ENCODE measurements at regions not wholly inside any gene's neighbourhood (a gene's known extent, or its start where the extent isn't known, plus 50 kb on each side); places are given as distances from the start of the nearest gene placed in this dataset.
A peak's percentile ranks its signal among the peaks of the same experiment; 100 is the strongest.

DNA sequence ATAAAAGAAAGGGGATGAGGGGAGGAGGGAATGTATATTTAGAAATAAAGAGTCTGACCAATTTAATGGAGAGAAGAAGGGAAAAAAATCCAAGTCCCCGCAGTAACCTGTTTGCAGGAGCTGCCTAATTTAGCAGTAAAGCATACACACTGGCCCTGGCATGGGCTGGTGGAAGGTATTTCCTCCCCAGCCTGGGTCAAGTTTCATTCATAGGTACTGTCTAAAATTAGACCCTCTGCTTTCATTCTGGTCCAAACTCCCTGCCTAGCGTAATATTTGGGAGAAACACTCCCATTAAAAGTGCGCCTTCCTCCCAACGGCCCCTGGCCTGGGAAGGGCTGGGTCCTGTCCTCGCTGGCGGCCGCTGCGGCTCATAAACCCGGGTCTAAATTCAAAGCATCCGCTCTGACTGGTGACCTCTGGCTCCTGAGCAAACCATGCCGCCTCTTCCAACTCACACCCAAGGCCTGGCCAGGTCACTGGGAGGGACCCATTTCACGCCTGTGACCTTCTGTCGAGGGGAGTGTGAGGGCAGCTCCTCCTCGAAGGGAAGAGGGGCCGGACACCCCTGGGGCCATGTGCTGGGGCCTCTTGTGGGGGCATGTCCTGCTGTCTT is 123.2 kb downstream of the FGF18 start:
- Histone ChIP-seq H3K27me3 (ENCODE audit: insufficient read depth, low read depth) (no peaks in the 10 kb centered on the region), H3K4me3 (no peak overlapping the region), H3F3A (ENCODE audit: insufficient read depth, low read depth) (peaks cover 10% of the 10 kb centered on the region; the same call in 1 of the 2 replicates), H3K79me2 (ENCODE audit: low read depth) (no peaks in the 10 kb centered on the region), H3K9me2 (ENCODE audit: insufficient read depth) (no peaks in the 10 kb centered on the region), H4K20me1 (ENCODE audit: insufficient read depth) (no peaks in the 10 kb centered on the region), H3K4me2 (no peak overlapping the region), H3K27ac (no peak overlapping the region), H3K4me1 (replicated peaks; ENCODE audit: insufficient read depth) (peaks cover 12% of the 10 kb centered on the region), H3K9me3 (ENCODE audit: insufficient read depth, low read depth) (no peaks in the 10 kb centered on the region), H2AFZ (no peak overlapping the region), H3K36me3 (ENCODE audit: low read depth) (no peaks in the 10 kb centered on the region)
- ChIA-PET CTCF (no interaction called here), POLR2A (ENCODE audit: unreplicated experiment) (interaction anchor here (0.5 kb wide), 1 partner anchor 48 kb away, joined by 4 read pairs; no protein-coding TSS in a partner anchor)
- intact Hi-C loops (cut with micrococcal nuclease; ENCODE audit: unreplicated experiment), result no loop called here
- no peak for DNase-seq
- TF ChIP-seq, protein P1, sequence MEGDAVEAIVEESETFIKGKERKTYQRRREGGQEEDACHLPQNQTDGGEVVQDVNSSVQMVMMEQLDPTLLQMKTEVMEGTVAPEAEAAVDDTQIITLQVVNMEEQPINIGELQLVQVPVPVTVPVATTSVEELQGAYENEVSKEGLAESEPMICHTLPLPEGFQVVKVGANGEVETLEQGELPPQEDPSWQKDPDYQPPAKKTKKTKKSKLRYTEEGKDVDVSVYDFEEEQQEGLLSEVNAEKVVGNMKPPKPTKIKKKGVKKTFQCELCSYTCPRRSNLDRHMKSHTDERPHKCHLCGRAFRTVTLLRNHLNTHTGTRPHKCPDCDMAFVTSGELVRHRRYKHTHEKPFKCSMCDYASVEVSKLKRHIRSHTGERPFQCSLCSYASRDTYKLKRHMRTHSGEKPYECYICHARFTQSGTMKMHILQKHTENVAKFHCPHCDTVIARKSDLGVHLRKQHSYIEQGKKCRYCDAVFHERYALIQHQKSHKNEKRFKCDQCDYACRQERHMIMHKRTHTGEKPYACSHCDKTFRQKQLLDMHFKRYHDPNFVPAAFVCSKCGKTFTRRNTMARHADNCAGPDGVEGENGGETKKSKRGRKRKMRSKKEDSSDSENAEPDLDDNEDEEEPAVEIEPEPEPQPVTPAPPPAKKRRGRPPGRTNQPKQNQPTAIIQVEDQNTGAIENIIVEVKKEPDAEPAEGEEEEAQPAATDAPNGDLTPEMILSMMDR (conservative IDR thresholded peaks at IDR 0.05), result no peak
- no peak for TF ChIP-seq EZH2 (IDR thresholded peaks at IDR 0.05; ENCODE audit: low read depth)
- BruUV-seq (replicated peaks), result no TSS peak

DNA sequence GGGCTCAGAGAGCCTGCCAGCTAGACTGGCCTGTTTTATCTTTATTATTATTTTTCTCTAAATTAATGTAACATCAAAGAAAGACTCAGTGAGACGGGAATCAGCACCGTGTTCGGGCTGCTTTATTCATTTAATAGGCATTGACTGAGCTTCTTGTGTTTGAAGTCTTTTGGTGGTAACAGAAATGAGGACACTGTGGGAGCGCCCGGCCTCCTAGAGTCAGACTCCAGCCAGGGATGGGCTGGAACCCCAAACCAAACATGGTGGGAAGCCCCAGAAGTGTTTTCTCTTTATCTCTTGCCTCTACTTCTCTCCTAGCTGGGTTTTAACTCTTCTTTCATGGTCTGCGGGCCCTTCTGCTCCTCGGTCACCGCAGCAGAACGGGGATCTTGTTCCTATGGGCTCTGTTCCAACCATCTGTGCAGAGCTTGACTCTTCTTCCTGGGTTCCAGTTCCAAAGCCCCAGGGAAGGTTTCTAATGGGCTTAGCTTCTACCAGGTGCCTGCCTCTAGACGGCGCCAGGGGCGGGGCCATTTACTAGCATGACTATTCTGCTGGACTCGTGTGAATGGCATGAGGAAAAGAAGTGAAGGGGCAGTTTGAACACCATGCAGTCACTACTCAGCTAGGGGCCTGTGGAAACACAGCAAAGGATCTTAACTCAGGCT is 123.8 kb downstream of the FGF18 start:
- Histone ChIP-seq H3K4me3 (no peak overlapping the region), H3K9me3 (ENCODE audit: insufficient read depth, low read depth) (no peaks in the 10 kb centered on the region), H3F3A (ENCODE audit: insufficient read depth, low read depth) (peaks cover 3% of the 10 kb centered on the region; the same call in 1 of the 2 replicates), H3K36me3 (ENCODE audit: low read depth) (no peaks in the 10 kb centered on the region), H4K20me1 (ENCODE audit: insufficient read depth) (no peaks in the 10 kb centered on the region), H3K79me2 (ENCODE audit: low read depth) (no peaks in the 10 kb centered on the region), H3K4me1 (replicated peaks; ENCODE audit: insufficient read depth) (peaks cover 6% of the 10 kb centered on the region), H2AFZ (no peak overlapping the region), H3K9me2 (ENCODE audit: insufficient read depth) (no peaks in the 10 kb centered on the region), H3K27ac (no peak overlapping the region), H3K4me2 (no peak overlapping the region), H3K27me3 (ENCODE audit: insufficient read depth, low read depth) (no peaks in the 10 kb centered on the region)
- peak; percentile 29 to 61 for DNase-seq
- TF ChIP-seq, protein P1 (conservative IDR thresholded peaks at IDR 0.05), result no peak
- TF ChIP-seq EZH2 (IDR thresholded peaks at IDR 0.05; ENCODE audit: low read depth), result no peak
- intact Hi-C loops (cut with micrococcal nuclease; ENCODE audit: unreplicated experiment), result no loop called here
- CTCF ChIA-PET, result no interaction called here
- no TSS peak for BruUV-seq (replicated peaks)
- POLR2A ChIA-PET (ENCODE audit: unreplicated experiment), result interaction anchor here (0.5 kb wide), 1 partner anchor 49 kb away, joined by 4 read pairs; no protein-coding TSS in a partner anchor

DNA sequence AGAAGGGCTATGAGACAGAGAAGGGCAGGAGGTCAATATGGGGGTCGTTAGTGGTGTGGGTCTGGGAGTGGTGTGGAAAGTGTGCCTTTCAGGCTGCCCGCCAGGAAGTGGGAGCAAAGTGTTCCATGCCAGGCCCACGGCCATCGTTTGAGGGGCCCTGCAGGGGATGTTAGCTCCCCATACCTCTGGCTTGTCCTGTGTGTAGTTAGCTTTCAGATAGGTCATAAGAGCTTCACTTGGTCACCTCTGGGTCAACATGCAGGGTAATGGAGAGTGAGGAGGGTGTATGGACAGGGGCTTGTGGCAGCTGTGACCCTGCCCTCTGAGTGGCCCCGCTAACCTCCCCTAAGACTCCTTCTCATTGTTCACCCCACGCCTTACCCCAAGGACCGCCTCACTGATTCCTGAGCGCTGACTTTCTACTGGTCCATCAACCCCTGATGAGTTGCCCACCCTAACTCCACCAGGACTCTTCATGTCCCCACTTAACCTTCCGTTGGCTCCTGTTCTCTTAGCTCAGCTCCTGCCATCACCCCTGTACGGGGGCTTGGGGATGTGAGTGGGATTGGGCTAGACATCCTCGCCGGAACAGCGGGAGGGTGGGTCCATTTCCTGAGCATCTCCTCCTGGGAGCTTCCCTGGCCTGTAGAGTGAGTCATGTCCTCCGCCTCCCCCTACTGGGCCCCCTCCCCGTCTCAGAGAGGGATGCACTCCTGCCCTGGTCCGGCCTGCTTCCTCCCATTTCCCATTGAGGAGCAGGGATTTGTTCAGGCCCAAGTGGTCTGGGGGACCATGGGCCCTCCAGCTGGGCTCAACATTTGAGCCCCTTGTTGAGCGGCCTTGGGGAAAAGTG is 125.7 kb downstream of the FGF18 start:
- BruUV-seq (replicated peaks), result no TSS peak
- Histone ChIP-seq H3K36me3 (ENCODE audit: low read depth) (no peaks in the 10 kb centered on the region), H3K4me3 (no peak overlapping the region), H3K79me2 (ENCODE audit: low read depth) (no peaks in the 10 kb centered on the region), H3K27me3 (ENCODE audit: insufficient read depth, low read depth) (no peaks in the 10 kb centered on the region), H2AFZ (no peak overlapping the region), H3K9me2 (ENCODE audit: insufficient read depth) (no peaks in the 10 kb centered on the region), H3K27ac (no peak overlapping the region), H4K20me1 (ENCODE audit: insufficient read depth) (no peaks in the 10 kb centered on the region), H3K9me3 (ENCODE audit: insufficient read depth, low read depth) (no peaks in the 10 kb centered on the region), H3K4me2 (no peak overlapping the region), H3F3A (ENCODE audit: insufficient read depth, low read depth) (no peaks in the 10 kb centered on the region), H3K4me1 (replicated peaks; ENCODE audit: insufficient read depth) (no peaks in the 10 kb centered on the region)
- intact Hi-C loops (cut with micrococcal nuclease; ENCODE audit: unreplicated experiment), result no loop called here
- TF ChIP-seq, protein P1 (conservative IDR thresholded peaks at IDR 0.05), result no peak
- TF ChIP-seq EZH2 (IDR thresholded peaks at IDR 0.05; ENCODE audit: low read depth), result no peak
- CTCF ChIA-PET, result no interaction called here
- POLR2A ChIA-PET (ENCODE audit: unreplicated experiment), result interaction anchor here (0.6 kb wide), 1 partner anchor 162 kb away, joined by 4 read pairs; no protein-coding TSS in a partner anchor
- no peak for DNase-seq
